ENCODE measurements at regions not wholly inside any gene's neighbourhood (a gene's known extent, or its start where the extent isn't known, plus 50 kb on each side); places are given as distances from the start of the nearest gene placed in this dataset.

DNA sequence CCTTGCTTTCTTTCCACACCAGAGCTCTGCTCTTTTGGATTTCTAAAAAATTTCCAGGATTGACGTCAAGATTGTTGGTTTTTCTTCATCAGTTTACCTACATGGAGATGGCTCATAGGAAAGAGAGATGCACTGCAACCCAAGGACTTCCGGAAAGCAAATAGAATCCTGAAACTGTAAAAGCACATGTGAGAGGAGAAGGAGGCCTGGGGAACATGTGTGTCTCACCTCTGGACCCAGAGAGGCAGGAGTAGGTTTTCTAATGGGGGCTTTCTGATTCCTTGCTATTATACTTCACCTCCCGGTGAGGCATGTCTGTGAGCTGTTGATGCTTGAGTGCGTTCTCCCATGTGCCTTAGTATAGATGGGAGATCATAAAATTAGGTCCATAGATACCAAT lies 362.8 kb downstream of the DCDC2C start:
- RAD21 ChIA-PET (ENCODE audit: unreplicated experiment) = no interaction called here
- H3K9ac ChIP-seq (ENCODE audit: control insufficient read depth, insufficient read depth, low read length) = no peak overlapping the region
- no peak overlapping the region for H3K4me2 ChIP-seq (ENCODE audit: control insufficient read depth, insufficient read depth)
- no peaks in the 10 kb centered on the region for H3K79me2 ChIP-seq (ENCODE audit: control insufficient read depth, insufficient read depth, low read length)
- POLR2A ChIA-PET = no interaction called here
- no TSS peak for BruUV-seq (replicated peaks)
- H3K9me3 ChIP-seq (replicated peaks; ENCODE audit: control insufficient read depth, insufficient read depth, low read length) = no peaks in the 10 kb centered on the region
- no peak overlapping the region for H2AFZ ChIP-seq (ENCODE audit: control insufficient read depth, low read depth, low read length)
- H3K4me1 ChIP-seq (ENCODE audit: control insufficient read depth, insufficient read depth, low read length) = no peaks in the 10 kb centered on the region
- H3K27ac ChIP-seq (ENCODE audit: control insufficient read depth, insufficient read depth) = no peak overlapping the region
- ATAC-seq (no peak), FAIRE-seq (no peak), DNase-seq (ENCODE audit: low read depth, low spot score) (no peak)
- SMC1A ChIA-PET (ENCODE audit: uncharacterized antibody, unreplicated experiment) = no interaction called here
- intact Hi-C loops (cut with micrococcal nuclease; ENCODE audit: unreplicated experiment) = no loop called here
- no peaks in the 10 kb centered on the region for H4K20me1 ChIP-seq (ENCODE audit: control insufficient read depth, insufficient read depth)
- no peaks in the 10 kb centered on the region for H3K27me3 ChIP-seq (replicated peaks in 1 of 2; ENCODE audit: control insufficient read depth in 2 of 2, insufficient read depth in 2 of 2, low read length in 1 of 2)
- CTCF ChIA-PET = no interaction called here
- TF ChIP-seq TCF7 (IDR thresholded peaks at IDR 0.05; ENCODE audit: borderline replicate concordance) (no peak), BRCA1 (IDR thresholded peaks at IDR 0.05; ENCODE audit: low read depth, low read length) (no peak), CHD2 (IDR thresholded peaks at IDR 0.05; ENCODE audit: borderline replicate concordance, low read depth, low read length) (no peak), SMAD5 (IDR thresholded peaks at IDR 0.05; ENCODE audit: low read depth) (no peak), ZNF207 (IDR thresholded peaks at IDR 0.05; ENCODE audit: borderline replicate concordance) (no peak), BMI1 (IDR thresholded peaks at IDR 0.05; ENCODE audit: borderline replicate concordance) (no peak), HCFC1 (IDR thresholded peaks at IDR 0.05; ENCODE audit: low read length) (no peak), NR2C1 (IDR thresholded peaks at IDR 0.05) (no peak), EGR1 (IDR thresholded peaks at IDR 0.05; ENCODE audit: borderline replicate concordance in 1 of 2, low read depth in 2 of 2, low read length in 2 of 2) (no peak), HDAC6 (IDR thresholded peaks at IDR 0.05; ENCODE audit: unreplicated experiment) (no peak), ZNF217 (IDR thresholded peaks at IDR 0.05) (no peak)
- TF ChIP-seq, protein P1, sequence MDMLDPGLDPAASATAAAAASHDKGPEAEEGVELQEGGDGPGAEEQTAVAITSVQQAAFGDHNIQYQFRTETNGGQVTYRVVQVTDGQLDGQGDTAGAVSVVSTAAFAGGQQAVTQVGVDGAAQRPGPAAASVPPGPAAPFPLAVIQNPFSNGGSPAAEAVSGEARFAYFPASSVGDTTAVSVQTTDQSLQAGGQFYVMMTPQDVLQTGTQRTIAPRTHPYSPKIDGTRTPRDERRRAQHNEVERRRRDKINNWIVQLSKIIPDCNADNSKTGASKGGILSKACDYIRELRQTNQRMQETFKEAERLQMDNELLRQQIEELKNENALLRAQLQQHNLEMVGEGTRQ (IDR thresholded peaks at IDR 0.05; ENCODE audit: borderline replicate concordance, low read depth, low read length) = no peak
- H3K4me3 ChIP-seq = no peak overlapping the region
- in situ Hi-C loops (cut with MboI) = no loop called here
- H3K36me3 ChIP-seq (ENCODE audit: control insufficient read depth in 2 of 2, insufficient read depth in 2 of 2, low read length in 1 of 2) = no peaks in the 10 kb centered on the region
- WGBS (ENCODE audit: insufficient coverage, insufficient replicate concordance, low lambda C conversion rate, missing lambda C conversion rate) = 56% methylated on average over 3 of the region's 4 CpGs

All from GM12878 (cell line).